Right kidney (tissue), 1 donor: ENCODE measurements at regions not wholly inside any gene's neighbourhood (a gene's known extent, or its start where the extent isn't known, plus 50 kb on each side); places are given as distances from the start of the nearest gene placed in this dataset.

Experiments used
- DNase-seq: peaks from one replicate; pipeline ENCODE4 v3.0.0-alpha.2; 2016

DNA sequence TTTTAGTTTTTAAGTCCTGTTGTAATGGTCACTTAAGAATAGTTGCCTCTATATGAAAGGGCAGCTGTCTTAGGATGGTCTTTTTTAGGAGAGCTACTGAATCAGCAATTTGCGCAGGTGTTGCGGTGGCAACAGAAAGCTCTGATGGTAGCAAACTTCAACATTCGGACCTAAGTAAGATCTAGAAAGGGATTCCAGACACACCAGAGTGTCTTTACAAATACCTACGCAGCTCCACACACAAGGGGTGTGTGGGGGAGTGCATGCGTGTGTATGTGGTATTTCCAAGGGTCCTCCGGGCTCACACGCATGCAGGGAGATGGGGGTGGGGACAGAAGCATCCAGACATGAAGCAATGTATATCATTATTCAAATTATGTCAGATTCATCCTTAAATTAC lies 438.6 kb upstream of the MGMT start:
- DNase-seq = no peak

DNA sequence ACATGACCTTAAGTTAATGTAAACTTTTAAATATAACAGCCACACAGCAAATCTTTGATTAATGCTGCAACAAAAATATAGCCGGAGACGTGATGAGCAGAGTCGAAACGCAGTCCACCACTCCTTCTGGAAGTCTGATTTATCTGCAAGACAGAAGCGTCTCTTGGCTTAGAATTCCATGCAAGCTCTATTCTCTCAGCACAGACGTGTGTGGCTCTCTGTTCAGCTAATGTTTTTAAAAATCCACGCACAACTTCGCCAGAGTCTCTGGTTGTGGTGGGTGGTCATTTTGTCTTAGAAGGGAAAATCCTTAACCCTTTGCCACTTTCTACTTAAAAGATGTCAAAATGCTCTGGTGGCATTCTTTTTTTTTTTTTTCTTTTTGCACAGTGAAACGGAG lies 438.0 kb upstream of the MGMT start:
- no peak for DNase-seq

DNA sequence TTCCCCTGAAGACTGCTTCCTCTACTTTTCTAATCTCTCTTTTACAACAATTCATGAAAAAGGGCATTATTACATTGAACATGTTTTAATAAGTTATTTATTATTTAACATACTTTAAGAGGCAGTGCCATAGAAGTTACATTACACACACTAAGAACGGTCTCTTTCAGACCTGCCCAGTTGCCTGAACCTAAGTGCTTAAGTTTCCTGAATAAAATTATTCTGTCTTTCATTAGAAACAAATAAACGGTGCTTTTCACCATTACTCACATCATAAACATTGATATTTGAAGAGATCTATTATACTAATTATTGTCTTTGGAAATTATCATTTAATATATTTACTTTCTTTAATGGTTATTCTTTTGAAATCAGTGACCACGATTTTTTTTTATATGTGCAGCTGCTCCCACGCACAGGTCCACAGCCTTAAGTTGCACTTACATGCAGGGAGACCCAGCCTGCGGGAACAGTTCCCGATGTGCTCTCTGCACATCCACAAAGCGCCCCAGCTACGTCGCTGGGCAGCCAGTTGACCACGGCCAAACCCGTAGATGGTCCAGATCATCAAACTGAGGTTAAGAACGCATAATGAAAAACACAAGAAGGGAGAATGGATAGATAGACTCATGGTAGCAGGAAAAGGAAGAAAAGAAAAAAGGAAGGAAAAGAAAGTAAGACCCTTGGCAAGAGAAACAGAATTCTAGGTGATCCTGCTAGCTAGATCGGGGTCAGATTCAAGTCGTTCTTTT lies 437.0 kb upstream of the MGMT start:
- no peak for DNase-seq

DNA sequence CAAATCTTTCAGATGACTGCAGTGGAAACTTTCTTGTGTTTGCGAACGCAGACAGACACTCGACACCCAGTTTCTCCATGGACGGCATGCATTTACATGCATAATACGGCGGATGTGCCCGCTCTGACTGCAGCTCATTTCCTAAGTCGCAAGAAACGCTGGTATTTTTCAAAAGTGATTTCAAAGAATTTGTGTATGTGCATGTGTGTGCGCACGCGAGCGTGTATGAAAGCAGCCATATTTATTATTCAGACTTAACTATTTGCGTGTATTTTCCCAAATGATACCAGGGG lies 436.5 kb upstream of the MGMT start:
- DNase-seq = no peak

DNA sequence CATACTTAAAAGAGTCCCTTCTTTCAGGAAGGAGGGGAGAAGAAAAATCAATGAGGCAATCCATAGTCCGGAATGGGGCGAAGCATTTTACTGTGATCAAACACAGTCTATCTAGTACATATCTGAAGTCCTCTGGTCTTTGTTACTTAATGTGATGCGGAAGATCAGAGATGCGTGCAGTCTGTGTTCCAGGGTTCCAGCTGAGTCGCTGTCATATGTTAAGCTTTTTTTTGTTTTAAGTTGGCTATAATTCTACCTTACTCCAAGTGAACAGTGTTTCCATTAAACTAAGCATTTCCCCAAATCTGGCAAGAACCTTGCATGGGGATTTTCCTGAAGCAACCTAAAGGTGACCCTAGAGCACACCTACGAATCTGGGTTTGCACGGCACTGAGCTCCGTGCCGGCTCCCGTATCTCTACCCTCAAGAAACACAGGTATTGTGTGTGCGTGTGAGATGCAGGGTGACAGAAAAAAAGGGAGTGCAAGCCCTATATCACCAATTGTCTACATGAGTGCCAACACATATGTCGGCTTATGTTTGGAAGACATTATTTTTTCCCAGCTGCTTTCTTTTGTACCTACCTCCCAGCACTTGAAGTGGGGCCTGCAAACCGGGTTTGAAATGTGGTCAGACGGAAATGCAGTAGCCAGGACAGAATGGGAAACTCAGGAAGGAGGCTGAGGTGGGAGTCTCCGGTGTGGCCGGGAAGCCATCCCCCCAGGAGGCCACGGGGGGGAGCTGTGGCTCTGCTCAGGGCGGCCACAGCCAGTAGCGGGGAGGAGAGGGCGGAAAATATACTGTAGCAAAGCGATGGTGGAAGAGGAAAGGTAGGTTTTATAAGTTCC lies 435.8 kb upstream of the MGMT start:
- DNase-seq = peak; percentile 64

DNA sequence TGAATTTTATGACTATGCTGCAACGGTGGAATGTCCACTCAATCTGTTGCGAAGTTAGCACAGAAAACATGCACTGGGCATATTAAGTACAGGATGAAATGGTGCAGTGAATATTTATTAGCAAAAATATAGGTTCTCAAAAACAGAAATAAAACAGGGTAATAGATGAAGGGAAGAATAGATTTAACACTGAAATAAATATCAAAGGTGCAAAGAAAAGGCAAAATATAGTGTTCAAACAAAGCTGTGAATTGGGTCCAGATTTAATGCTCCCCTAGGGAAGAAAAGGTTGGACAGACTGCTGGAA lies 435.2 kb upstream of the MGMT start:
- DNase-seq = no peak

DNA sequence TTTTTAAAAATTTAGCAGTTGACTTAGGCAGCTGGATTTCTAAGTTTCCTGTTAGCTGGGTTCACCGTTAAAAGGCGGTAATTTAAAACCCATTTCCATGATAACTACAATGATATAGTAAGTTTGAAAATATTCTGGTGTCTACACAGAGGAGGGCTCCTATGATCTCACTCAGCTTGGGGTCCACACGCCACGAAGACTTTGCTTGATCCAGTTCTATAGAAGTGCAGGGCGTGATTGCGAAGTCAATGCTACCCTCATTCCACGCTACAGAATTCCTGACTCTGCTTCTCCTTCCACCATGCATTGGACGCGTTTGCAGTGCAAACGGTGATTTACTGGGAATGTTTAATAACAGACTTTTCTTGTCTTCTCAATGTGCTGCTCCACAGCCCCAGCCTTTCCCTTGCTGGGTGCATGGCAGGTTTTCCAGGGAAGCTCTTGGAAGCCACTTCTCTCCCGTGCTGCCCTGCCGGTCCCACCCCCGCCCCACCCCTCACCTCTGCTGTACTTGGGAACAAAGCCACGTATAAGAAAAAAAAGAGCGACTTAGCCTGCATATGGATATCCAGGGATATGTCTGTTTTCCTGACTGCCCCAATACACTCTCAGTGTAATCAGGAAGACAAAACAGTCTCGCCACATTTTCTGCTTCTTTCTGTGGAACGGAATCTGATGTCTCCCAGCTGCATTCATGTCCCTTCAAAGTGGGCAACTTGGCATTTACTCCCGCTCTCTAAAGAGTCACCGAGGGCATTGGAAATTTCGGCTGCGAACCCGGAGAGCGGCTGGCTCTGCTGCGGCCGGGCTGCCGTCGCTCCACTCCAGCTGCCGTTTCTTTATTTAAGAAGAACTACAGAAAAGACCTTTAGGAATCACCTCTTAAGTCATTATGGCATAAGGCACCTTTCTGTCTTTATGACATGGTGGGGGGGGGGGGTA lies 434.4 kb upstream of the MGMT start:
- no peak for DNase-seq

DNA sequence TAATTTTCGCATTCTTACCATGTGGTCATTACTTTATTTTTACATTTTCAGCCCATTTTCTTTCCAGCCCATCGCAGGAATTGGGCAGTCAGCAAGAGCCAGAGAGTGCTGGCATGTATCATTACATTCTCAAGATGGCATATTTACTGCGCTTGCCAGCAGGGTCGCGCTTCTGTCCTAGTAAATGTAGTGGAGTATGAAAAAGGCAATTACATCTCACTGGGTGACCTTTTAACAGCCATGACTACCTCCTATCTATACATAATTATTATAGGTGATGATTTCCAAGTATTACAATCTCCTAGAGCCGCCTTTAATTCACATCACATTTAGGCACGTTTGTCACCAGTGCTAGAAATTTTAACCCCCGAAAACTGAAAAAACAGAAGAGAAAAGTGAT lies 433.7 kb upstream of the MGMT start:
- DNase-seq = no peak

DNA sequence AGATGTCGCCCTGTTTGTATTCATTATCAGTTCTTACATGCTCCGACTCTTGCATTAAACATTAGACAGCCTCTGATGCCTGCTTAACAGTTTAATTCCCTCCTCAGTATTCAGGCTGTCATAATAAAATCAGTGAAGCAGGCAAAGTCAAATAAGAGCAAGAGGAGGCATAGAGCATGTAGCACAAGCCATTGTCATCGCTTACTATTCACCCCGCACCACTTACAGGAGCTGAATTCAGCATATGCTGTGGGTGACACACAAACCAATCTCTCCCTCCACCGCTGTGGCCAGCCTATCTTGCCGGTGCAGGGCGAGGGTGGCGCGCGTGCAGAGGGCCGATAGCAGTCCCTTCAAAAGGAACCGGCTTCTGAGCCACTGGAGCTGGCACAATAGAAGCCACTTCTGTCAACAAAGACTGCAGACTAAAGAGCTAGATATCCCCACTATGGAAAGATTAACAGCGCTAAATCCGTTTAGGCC lies 433.2 kb upstream of the MGMT start:
- no peak for DNase-seq

DNA sequence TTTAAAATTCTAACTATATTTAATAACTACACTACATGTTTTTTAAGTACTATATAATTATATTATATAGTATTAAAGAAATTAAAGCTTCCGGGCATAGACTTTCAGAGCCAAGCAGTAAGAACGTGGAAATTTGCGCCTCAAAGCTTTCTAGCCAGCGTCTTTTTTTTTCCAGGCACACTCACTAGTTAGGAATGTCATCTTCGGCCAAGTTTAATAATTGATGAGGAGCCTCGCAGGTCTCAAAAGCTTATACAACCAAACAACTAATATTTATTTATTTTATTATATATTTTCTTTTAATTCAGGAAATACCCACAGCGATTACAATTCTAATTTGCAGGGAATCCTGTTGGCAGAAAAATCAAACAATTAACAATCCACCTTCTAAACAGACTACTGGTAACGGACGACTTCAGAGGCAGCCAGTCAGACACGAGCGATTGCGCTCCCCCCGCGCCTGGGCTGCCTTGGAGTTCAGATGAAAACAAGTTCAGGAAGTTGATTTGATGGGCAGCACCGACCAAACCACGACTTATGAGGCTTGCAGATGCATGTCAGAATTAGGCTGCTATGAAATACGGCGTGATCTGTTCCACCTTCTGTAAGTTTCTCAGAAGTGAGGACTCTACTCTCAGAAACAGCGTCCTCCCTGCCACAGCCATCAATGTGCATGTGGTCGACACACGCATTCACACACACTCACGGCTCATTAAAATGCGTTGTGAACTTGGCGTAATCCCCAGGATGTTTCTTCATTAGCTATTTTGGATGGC lies 431.8 kb upstream of the MGMT start:
- DNase-seq = no peak

DNA sequence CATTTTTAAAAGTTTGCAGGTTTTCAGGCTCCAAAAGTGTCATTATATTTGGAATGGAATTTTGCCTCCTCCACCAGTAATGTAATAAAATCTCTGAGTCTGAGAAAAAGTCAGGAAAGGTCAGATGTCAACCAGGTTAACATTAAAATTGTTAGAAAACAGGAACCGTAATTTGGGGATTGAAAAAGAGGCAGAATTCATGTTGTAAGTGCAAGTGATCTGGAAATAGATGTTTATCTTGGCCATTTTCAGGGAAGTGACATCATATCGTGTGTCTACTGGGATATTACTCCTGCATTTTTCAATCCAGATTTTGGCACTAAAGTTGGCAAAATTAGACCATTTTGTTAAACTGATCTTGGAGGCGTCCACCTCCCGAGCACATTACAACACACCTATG lies 428.5 kb upstream of the MGMT start:
- DNase-seq = no peak

DNA sequence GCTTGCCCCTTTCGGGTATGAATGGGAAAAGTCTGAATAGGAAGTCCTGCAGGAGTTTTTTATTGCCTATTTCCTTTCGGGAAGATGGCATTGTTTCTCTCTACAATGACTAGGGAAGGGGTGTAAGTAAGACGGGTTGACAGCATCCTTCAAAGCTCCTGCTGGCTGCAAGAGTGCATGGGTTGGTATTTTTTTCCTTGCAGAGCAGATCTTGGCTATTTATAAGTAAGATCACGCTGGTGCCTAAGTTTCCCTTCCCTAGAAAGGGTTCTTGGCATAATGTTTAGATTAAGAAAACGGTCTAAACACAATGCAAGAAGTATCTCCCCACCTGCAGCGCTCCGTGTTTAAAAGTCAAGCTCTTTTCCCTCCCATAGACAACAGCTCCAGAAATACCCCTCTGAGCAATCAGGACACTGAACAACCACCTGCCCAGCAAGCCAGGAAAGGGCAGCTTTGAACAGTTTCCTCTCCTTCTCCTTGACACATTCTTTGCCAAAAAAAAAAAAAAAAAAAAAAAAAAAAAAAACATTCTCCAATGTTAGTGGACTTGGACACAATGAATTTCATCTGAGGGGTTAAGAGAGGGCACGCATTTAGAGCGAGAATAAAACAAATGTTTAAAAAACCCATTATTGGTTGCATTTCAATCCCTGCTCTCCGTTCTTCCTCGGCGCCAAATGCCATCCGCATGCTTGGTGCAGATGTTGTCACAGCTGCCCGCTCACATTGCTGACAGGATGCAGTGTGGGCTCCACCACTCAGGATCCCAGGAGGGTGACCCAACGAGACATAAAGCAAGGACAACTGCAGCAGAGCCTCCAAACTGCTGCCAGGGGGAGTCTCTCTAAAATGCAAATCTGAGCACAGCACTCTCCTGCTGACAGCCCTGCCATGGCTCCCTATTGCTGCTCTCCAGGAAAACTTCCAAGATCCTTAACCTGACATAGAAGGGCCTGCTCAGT lies 427.4 kb upstream of the MGMT start:
- no peak for DNase-seq

DNA sequence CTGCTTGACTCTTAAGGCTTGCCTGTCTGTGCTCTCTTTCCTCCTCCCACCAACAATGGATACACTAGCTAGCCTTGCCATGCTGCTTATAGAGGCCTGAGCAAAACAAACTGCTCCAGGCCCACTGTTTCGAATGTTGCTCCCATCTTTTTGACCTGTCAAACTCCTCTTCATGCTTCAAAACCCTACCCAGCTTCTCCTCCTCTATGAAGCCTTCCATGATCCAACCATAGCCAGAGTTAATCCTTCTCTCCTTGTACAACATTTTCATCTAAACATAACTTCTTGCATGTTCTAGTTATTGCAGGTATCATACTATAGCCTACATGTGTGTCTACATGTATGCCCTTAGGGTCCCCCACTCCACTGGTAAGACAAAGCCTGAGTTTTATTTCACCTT lies 426.7 kb upstream of the MGMT start:
- no peak for DNase-seq

DNA sequence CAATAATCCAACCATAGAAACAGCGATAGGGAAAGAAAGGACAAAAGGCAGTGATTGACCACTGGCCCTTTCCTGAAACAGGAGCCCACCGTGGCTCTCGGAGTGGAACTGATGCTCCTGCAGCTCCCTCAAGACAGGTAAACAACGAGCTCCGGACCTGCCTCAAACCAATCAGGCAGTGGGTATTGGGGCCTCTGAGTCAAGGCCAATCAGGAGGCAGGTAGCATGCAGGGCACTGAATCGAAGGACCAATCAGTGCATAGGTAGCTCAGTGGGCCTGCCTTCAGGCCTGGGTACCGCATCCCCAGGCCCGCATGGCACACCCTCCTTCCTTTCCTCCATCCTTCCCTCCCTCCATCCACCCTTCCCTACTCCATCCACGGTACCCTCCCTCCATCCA lies 425.1 kb upstream of the MGMT start:
- DNase-seq = no peak

DNA sequence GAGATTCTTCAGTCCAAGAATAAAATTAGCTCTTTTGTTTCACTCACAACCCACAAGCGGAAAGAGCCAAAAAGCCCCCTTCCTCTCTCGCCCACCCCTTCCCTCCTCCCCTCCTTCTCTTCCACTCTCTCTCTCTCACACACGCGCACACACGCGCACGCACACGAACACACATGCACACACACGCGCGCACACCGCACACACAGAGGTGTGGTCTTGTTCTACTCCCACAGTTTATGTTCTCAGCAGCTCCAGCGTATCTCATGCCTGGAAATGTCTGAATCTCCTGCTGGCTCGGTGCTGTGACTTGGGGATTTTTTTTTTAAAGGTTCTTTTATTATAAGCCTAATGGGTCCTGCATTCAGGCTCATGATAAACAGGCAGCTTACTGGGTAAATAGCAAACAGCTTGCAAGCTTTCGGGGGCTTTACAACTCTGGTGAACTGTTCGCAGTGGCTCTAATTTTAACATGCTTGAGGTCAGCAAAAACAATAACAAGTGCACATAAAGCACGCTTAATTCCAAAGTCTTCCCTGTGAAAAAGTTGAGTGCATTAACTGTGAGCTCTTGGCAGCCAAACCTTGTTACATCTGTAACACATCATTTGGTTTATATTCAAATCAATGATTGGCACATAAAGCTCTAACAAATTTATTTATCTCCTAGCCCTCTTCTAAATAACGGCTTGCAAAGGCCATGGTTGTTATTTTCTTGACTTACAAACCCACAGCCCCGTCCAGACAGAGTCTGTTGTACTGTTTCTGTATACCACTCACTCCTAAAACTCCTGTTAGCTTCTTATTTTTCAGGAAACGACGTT lies 424.1 kb upstream of the MGMT start:
- no peak for DNase-seq

DNA sequence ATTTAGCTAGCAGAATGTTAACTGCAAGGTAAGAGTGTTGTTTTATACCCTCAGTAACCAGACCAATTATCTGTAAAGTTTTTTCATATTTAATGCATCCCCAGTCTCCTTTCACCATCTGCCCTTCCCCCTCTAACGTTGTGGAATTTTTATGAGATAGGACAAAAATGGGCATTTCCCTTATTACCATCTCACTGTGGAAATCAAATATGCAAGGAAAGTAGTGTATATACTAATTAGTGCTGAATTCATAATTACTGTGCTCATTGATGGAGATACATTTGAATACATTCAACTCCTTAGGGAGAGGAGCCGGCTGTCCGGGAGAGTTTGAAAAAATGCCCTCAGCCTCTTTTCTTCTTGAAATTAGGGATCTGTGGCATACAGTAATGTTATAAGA lies 423.4 kb upstream of the MGMT start:
- DNase-seq = no peak

DNA sequence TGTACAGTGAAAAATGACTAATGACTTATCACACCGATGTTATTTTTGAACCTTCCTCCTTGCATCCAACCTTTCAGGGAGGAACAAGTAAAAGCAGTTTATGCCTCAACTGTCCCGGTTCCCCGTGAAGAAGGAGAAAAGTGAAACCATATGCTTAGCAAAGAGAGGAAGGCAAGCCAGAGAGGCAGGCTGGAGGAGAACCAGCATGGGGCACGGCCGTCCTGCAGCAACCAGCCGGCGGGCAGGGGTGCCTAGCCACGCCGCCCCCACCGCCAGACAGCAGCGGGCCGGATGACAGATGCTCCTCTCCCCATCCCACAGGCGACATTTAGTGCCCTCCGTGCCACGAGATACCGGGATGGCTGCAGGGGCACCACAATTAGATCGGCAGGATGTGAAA lies 421.4 kb upstream of the MGMT start:
- DNase-seq = no peak

DNA sequence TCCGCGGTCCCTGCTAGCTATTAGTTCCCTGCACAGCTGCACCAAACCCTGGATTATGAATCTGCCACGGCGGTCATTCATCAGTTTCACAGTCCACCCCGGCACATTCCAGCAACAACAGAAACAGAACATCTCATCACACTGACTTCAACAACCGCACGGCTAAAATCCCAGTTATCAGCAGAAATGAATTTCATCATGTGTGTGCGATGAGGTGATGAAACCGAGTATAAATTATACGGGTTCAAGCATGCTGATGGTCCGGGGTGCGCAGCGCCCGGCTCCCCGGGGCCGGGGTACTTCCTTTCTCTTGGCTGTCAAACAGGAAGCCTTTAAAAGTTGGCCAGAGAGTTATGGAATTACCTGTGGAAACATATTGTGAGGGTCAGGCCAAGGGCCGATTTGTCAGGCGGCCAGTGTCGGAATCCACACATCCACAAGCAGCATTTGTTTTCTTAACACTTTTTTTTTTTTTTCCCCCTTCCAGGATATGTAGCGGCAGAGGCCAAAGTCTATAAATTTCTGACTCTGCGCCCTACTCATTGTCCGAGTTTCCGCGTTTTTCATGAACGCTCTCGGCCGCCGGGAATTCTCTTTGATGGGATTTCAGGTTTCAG lies 420.9 kb upstream of the MGMT start:
- peak; percentile 72 for DNase-seq

DNA sequence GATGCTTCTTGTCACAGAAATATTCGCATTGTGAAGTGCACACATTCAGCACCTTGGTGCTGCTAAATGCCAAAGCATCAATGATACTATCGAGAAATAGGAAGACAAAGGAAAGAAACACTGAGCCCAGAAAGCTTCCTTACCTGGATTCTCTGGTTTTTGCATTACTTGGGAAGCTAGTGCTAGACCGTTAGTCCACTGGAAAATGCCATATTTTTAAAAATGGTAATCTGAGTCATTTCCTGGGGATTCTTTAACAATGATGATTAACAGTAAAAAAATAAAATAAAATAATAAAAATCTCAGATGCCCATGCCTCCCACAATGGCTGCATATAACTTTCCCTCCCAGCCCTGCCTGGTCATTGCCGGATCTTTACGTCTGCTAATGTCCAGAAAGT lies 420.1 kb upstream of the MGMT start:
- DNase-seq = no peak

DNA sequence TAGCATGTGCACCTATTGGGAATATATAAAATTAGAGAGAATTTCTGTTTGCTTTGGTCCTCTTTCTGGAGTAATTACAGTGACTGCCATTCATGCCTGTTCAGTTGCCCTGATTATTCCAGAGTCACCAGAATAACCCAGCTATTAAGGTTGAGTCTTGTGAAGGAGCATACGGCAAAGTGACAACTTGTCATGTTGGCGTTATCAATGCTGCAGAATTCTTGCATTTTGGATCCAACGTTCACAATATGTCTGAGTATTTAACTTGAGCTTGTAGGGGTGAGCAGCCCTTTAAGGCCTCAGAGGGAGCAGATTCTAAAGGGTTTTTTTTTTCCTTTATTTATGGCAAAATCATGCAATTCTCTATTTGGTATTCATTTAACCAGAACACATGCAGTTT lies 419.4 kb upstream of the MGMT start:
- no peak for DNase-seq
